Panc1 (cell line): ENCODE measurements at regions not wholly inside any gene's neighbourhood (a gene's known extent, or its start where the extent isn't known, plus 50 kb on each side); places are given as distances from the start of the nearest gene placed in this dataset.

Source experiments
- POLR2AphosphoS5 ChIP-seq: IDR thresholded peaks from 2 replicates; pipeline ENCODE4 v1.6.1; 2012; ENCODE audit warnings: mild to moderate bottlenecking, low read depth, low read length, moderate library complexity
- TF ChIP-seq, protein P1 (sequence below): fragments of 450-650 bp; IDR thresholded peaks from 2 replicates; pipeline ENCODE4 v1.5.1; 2017; ENCODE audit warnings: mild to moderate bottlenecking

DNA sequence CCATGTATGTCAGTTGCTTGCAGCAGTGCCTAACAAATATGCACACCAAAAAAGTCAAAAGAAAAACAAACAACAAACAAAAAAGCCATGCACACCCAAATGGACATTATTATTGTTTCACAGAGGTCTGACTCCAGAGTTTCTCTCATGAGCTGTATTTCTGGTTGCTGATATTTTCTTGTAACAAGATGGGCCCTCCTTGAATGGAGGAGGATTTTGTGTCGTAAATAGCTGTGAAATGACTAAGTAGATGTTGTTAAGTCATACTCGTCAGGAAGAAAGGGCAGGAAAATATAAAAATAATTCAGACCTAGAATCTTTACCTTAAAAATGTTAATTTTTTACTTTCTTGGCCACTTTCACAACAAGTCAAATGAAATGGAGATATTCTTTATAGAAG lies 96.0 kb downstream of the PLEKHG1 start:
- TF ChIP-seq, protein P1, sequence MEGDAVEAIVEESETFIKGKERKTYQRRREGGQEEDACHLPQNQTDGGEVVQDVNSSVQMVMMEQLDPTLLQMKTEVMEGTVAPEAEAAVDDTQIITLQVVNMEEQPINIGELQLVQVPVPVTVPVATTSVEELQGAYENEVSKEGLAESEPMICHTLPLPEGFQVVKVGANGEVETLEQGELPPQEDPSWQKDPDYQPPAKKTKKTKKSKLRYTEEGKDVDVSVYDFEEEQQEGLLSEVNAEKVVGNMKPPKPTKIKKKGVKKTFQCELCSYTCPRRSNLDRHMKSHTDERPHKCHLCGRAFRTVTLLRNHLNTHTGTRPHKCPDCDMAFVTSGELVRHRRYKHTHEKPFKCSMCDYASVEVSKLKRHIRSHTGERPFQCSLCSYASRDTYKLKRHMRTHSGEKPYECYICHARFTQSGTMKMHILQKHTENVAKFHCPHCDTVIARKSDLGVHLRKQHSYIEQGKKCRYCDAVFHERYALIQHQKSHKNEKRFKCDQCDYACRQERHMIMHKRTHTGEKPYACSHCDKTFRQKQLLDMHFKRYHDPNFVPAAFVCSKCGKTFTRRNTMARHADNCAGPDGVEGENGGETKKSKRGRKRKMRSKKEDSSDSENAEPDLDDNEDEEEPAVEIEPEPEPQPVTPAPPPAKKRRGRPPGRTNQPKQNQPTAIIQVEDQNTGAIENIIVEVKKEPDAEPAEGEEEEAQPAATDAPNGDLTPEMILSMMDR = no peak
- no peak for TF ChIP-seq POLR2AphosphoS5
